Mammary epithelial cell (primary cell): ENCODE measurements at regions not wholly inside any gene's neighbourhood (a gene's known extent, or its start where the extent isn't known, plus 50 kb on each side); places are given as distances from the start of the nearest gene placed in this dataset.

Source experiments
- EZH2 ChIP-seq: IDR thresholded peaks from 2 replicates; pipeline ENCODE4 v1.6.1; 2012; ENCODE audit warnings: low read length, inconsistent platforms, borderline replicate concordance
- TF ChIP-seq, protein P1 (sequence below), 2 donors: IDR thresholded peaks in 1 of 2; conservative IDR thresholded peaks in 1 of 2; 2 replicates each; pipeline ENCODE4 v1.5.1; 2011 to 2012; ENCODE audit warnings: inconsistent platforms in 2 of 2, low read length in 2 of 2, mild to moderate bottlenecking in 2 of 2, control low read depth in 1 of 2, low read depth in 1 of 2; ENCODE audit not compliant: insufficient read depth in 1 of 2; ENCODE audit errors: extremely low read depth in 1 of 2

DNA sequence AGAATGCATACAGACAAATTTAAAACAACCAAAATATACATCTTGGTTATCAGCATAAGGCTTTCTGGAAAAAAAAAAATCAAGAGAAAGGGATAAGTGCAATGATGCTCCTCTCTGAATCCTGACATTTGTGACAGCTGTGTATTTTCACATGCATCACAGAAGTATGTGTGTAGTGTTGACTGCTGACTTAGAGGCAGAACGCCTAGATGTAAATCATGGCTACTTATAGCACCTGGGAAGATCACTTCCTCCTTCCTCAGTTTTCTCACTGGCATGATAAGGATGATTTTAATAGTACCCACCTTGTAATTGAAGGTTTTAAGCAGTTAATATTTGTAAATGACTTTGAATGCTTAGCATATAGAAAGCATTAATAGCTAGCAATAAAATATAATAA, 112.5 kb downstream of the MRPL39 start:
- TF ChIP-seq, protein P1, sequence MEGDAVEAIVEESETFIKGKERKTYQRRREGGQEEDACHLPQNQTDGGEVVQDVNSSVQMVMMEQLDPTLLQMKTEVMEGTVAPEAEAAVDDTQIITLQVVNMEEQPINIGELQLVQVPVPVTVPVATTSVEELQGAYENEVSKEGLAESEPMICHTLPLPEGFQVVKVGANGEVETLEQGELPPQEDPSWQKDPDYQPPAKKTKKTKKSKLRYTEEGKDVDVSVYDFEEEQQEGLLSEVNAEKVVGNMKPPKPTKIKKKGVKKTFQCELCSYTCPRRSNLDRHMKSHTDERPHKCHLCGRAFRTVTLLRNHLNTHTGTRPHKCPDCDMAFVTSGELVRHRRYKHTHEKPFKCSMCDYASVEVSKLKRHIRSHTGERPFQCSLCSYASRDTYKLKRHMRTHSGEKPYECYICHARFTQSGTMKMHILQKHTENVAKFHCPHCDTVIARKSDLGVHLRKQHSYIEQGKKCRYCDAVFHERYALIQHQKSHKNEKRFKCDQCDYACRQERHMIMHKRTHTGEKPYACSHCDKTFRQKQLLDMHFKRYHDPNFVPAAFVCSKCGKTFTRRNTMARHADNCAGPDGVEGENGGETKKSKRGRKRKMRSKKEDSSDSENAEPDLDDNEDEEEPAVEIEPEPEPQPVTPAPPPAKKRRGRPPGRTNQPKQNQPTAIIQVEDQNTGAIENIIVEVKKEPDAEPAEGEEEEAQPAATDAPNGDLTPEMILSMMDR (conservative IDR thresholded peaks at IDR 0.05 in 1 of 2, IDR thresholded peaks at IDR 0.05 in 1 of 2; ENCODE audit: extremely low read depth in 1 of 2, insufficient read depth in 1 of 2, low read depth in 1 of 2, low read length in 2 of 2), result no peak
- TF ChIP-seq EZH2, result no peak
